Breast epithelium (tissue), 3 donors: ENCODE measurements at regions not wholly inside any gene's neighbourhood (a gene's known extent, or its start where the extent isn't known, plus 50 kb on each side); places are given as distances from the start of the nearest gene placed in this dataset.

ENCODE experiments used
- CTCF ChIP-seq, 3 donors: fragments of 450-650 bp; IDR thresholded peaks; one replicate each; pipeline ENCODE4 v1.5.1; 2016 to 2017; ENCODE audit warnings: antibody characterized with exemption in 3 of 3, mild to moderate bottlenecking in 3 of 3, moderate library complexity in 3 of 3
- POLR2A ChIP-seq: fragments of 450-650 bp; IDR thresholded peaks from one replicate; pipeline ENCODE4 v1.6.1; 2016; ENCODE audit warnings: antibody characterized with exemption, mild to moderate bottlenecking, moderate library complexity

GRCh38 chr20:39766333-39766732 is 804.2 kb downstream of the DHX35 start:
- TF ChIP-seq POLR2A, result no peak
- TF ChIP-seq CTCF (IDR thresholded peaks at IDR 0.05), result no peak
